Keratinocyte (primary cell): ENCODE measurements at regions not wholly inside any gene's neighbourhood (a gene's known extent, or its start where the extent isn't known, plus 50 kb on each side); places are given as distances from the start of the nearest gene placed in this dataset.

Experiments used
- DNase-seq: peaks from one replicate; pipeline ENCODE4 v3.0.0-alpha.2; 2011; ENCODE audit warnings: low read depth, missing footprints, low spot score
- FAIRE-seq: peaks from 2 replicates; lab custom pipeline; 2011; peaks lifted over from hg19 to GRCh38; lab: Jason Lieb, UNC
- H2AFZ ChIP-seq: 2 replicates; pipeline ENCODE4 v1.6.0; 2012; ENCODE audit warnings: low read length, control low read depth, inconsistent platforms; ENCODE audit not compliant: control insufficient read depth
- H3K27ac ChIP-seq: 2 replicates; pipeline ENCODE4 v1.5.1; 2011; ENCODE audit warnings: low read length; ENCODE audit not compliant: control insufficient read depth, insufficient read depth
- H3K27me3 ChIP-seq: 3 replicates; pipeline ENCODE4 v1.6.0; 2011; ENCODE audit warnings: low read length; ENCODE audit not compliant: control insufficient read depth, insufficient read depth; ENCODE audit errors: extremely low read depth
- H3K36me3 ChIP-seq, 2 experiments: 2 replicates in 1 of 2; 3 replicates in 1 of 2; pipeline ENCODE4 v1.5.1; 2011; ENCODE audit warnings: low read length in 2 of 2, mild to moderate bottlenecking in 1 of 2; ENCODE audit not compliant: control insufficient read depth in 2 of 2, insufficient read depth in 2 of 2; ENCODE audit errors: extremely low read depth in 1 of 2
- H3K4me1 ChIP-seq: 3 replicates; pipeline ENCODE4 v1.5.1; 2011; ENCODE audit warnings: low read length; ENCODE audit not compliant: control insufficient read depth, insufficient read depth; ENCODE audit errors: extremely low read depth
- H3K4me2 ChIP-seq: 3 replicates; pipeline ENCODE4 v1.6.0; 2011; ENCODE audit warnings: low read depth, low read length; ENCODE audit not compliant: control insufficient read depth, insufficient read depth; ENCODE audit errors: extremely low read depth
- H3K4me3 ChIP-seq, 3 experiments: fragments of 200-600 bp in 1 of 3; sonication (generic) in 1 of 3; 2 replicates in 2 of 3; 3 replicates in 1 of 3; pipeline ENCODE4 v1.5.1; 2011 to 2016; ENCODE audit warnings: low read length in 3 of 3, mild to moderate bottlenecking in 3 of 3, control low read depth in 2 of 3, inconsistent platforms in 1 of 3, low read depth in 1 of 3, mixed read lengths in 1 of 3, mixed run types in 1 of 3, moderate library complexity in 1 of 3; ENCODE audit not compliant: control insufficient read depth in 2 of 3, insufficient read depth in 2 of 3; ENCODE audit errors: extremely low read depth in 1 of 3
- H3K79me2 ChIP-seq: 2 replicates; pipeline ENCODE4 v1.6.0; 2012; ENCODE audit warnings: low read length; ENCODE audit not compliant: control insufficient read depth, insufficient read depth
- H3K9ac ChIP-seq: 3 replicates; pipeline ENCODE4 v1.6.0; 2011; ENCODE audit warnings: low read length; ENCODE audit not compliant: control insufficient read depth, insufficient read depth; ENCODE audit errors: extremely low read depth
- H3K9me1 ChIP-seq: 3 replicates; pipeline ENCODE4 v1.6.0; 2011; ENCODE audit warnings: low read length; ENCODE audit not compliant: control insufficient read depth, insufficient read depth; ENCODE audit errors: extremely low read depth
- H3K9me3 ChIP-seq: 2 replicates; pipeline ENCODE4 v1.5.1; 2012; ENCODE audit warnings: low read depth, low read length; ENCODE audit not compliant: control insufficient read depth
- H4K20me1 ChIP-seq: 3 replicates; pipeline ENCODE4 v1.6.0; 2011; ENCODE audit warnings: low read length; ENCODE audit not compliant: control insufficient read depth, insufficient read depth; ENCODE audit errors: extremely low read depth
- EZH2 ChIP-seq: IDR thresholded peaks from one replicate; pipeline ENCODE4 v1.6.1; 2012; ENCODE audit warnings: inconsistent platforms, mild to moderate bottlenecking, low read length, moderate library complexity
- dilution Hi-C: fragments of 300-500 bp; cut with MboI; formaldehyde crosslinking; loops from one replicate; pipeline ENCODE4 v1.7.0; 2020; ENCODE audit warnings: low sequenced_read_pairs; ENCODE audit not compliant: extremely low pct_ligation_motif_present
- TF ChIP-seq, protein P1 (sequence below), 3 experiments: IDR thresholded peaks in 1 of 3; conservative IDR thresholded peaks in 1 of 3; optimal IDR thresholded peaks in 1 of 3; 2 replicates in 2 of 3; 3 replicates in 1 of 3; pipeline versions ENCODE3 to v1.5.1; 2011; ENCODE audit warnings: low read length in 3 of 3, mild to moderate bottlenecking in 3 of 3, moderate library complexity in 2 of 3, control low read depth in 1 of 3, inconsistent platforms in 1 of 3; ENCODE audit not compliant: insufficient read depth in 2 of 3; ENCODE audit errors: extremely low read depth in 1 of 3

DNA sequence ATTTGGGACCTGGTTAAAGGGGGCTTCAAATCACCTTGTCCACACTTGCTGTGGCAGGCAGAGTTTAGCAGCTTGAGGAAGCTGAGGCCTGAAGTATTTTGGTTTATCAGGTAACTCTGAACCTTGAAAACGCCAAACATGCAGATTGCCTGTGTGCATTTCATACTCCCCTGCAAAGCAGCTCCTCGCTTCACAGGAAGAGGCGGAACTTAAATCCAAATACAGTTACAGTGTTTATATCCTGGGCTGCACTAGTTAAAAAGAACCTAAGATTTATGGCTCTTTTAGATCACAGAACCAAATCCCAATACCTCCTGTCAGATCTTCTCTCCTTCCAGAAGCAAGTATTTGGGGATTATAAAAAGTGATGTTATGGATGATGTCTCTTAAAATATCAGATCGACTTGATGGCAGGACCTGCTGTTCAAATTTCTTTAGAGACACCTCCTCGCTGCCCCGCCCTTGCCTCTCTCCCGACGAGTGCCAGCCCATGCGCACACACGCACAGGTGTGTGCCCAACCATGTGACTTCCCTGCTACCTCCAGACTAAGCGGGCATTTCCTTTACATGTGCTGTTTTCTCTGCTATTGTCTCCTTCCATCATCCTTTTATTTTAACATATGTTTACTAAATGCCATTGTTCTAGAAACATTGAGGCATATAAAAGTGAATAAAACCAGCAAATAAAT lies 224.6 kb upstream of the FOXQ1 start:
- H3K27me3 ChIP-seq, result no peaks in the 10 kb centered on the region
- no peak for TF ChIP-seq EZH2
- TF ChIP-seq, protein P1, sequence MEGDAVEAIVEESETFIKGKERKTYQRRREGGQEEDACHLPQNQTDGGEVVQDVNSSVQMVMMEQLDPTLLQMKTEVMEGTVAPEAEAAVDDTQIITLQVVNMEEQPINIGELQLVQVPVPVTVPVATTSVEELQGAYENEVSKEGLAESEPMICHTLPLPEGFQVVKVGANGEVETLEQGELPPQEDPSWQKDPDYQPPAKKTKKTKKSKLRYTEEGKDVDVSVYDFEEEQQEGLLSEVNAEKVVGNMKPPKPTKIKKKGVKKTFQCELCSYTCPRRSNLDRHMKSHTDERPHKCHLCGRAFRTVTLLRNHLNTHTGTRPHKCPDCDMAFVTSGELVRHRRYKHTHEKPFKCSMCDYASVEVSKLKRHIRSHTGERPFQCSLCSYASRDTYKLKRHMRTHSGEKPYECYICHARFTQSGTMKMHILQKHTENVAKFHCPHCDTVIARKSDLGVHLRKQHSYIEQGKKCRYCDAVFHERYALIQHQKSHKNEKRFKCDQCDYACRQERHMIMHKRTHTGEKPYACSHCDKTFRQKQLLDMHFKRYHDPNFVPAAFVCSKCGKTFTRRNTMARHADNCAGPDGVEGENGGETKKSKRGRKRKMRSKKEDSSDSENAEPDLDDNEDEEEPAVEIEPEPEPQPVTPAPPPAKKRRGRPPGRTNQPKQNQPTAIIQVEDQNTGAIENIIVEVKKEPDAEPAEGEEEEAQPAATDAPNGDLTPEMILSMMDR (optimal IDR thresholded peaks at IDR 0.05 in 1 of 3, IDR thresholded peaks at IDR 0.05 in 1 of 3, conservative IDR thresholded peaks at IDR 0.05 in 1 of 3; ENCODE audit: extremely low read depth in 1 of 3, insufficient read depth in 2 of 3, low read length in 3 of 3), result no peak
- H3K27ac ChIP-seq, result no peak overlapping the region

DNA sequence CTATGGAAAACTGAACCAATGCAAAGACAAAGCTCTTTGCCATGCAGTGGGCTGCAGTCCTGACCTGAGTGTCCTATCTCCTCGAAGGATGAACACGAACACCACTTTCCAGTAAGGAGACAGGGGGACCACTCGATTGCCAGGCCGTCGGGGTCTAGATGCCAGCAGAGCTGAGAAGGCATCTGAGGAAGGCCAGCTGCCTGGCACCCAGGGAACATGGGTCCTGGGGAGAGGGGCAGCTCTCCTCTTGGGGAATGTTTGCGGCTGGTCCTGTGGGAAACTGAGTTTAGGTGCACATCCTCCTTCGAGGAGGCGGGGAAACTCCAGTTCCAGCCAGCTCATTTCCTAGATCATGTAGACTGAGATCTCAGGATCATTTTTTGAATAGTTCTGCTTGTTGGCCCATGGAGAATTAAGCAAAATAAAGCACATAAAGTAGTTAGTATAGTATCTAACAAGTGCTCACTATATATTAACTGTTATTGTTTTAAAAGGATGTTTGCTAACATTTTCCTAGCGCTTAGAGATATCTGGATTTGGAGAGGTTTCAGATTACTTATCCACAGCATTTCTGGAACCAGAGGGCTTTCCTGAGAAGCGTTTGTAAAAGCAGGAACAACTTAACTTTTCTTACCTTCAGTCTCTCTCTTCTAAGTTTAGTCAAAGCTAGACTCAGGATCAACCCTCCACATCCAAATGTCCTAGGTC lies 225.3 kb upstream of the FOXQ1 start:
- H3K27ac ChIP-seq, result no peak overlapping the region
- dilution Hi-C loops, result no loop called here
- FAIRE-seq, result no peak
- no peak for TF ChIP-seq EZH2
- TF ChIP-seq, protein P1 (optimal IDR thresholded peaks at IDR 0.05 in 1 of 3, IDR thresholded peaks at IDR 0.05 in 1 of 3, conservative IDR thresholded peaks at IDR 0.05 in 1 of 3; ENCODE audit: extremely low read depth in 1 of 3, insufficient read depth in 2 of 3, low read length in 3 of 3), result no peak
- no peaks in the 10 kb centered on the region for H3K9me1 ChIP-seq
- H3K9me3 ChIP-seq, result no peaks in the 10 kb centered on the region
- H2AFZ ChIP-seq, result peak overlapping the region; percentile 84
- peaks cover 35% of the 10 kb centered on the region for H3K4me1 ChIP-seq
- no peaks in the 10 kb centered on the region for H4K20me1 ChIP-seq
- H3K79me2 ChIP-seq, result no peaks in the 10 kb centered on the region
- H3K4me2 ChIP-seq, result no peak overlapping the region
- H3K27me3 ChIP-seq, result no peaks in the 10 kb centered on the region
- no peaks in the 10 kb centered on the region for H3K36me3 ChIP-seq
- no peak overlapping the region for H3K4me3 ChIP-seq
- DNase-seq, result no peak
- H3K9ac ChIP-seq, result no peak overlapping the region

More for the DNA sequence above, 224.6 kb upstream of the FOXQ1 start:
- dilution Hi-C loops, result no loop called here
- Histone ChIP-seq H3K9me1 (no peaks in the 10 kb centered on the region), H3K79me2 (no peaks in the 10 kb centered on the region), H3K4me1 (peaks cover 28% of the 10 kb centered on the region), H2AFZ (peak overlapping the region; percentile 84), H4K20me1 (no peaks in the 10 kb centered on the region), H3K9ac (no peak overlapping the region), H3K4me2 (peak overlapping the region; percentile 27), H3K9me3 (no peaks in the 10 kb centered on the region), H3K36me3 (no peaks in the 10 kb centered on the region), H3K4me3 (no peak overlapping the region)
- no peak for DNase-seq
- FAIRE-seq, result no peak
